Gastrocnemius medialis (tissue), 4 donors: ENCODE measurements at regions not wholly inside any gene's neighbourhood (a gene's known extent, or its start where the extent isn't known, plus 50 kb on each side); places are given as distances from the start of the nearest gene placed in this dataset.
"Not testable (repeated sequence)": the region's sequence is repeated elsewhere in the genome, so short reads cannot be mapped to it uniquely, and the experiment has no call there.

Experiments
- ATAC-seq, 2 donors: fragments of 150-250 bp; one replicate each; pipeline ENCODE4 v1.9.1; 2016
- DNase-seq, 2 donors: peaks; one replicate each; pipeline ENCODE4 v3.0.0-alpha.2; 2019
- H3K27ac ChIP-seq, 4 donors: fragments of 200-600 bp; sonication (generic); 1 replicate in 1 of 4; 2 replicates in 3 of 4; pipeline ENCODE4 v1.5.1; 2016 to 2018; ENCODE audit warnings: mild to moderate bottlenecking in 2 of 4, moderate library complexity in 1 of 4
- H3K27me3 ChIP-seq, 3 donors: fragments of 200-600 bp; sonication (generic) in 2 of 3; 1 replicate in 1 of 3; 2 replicates in 2 of 3; pipeline versions ENCODE4 v1.5.1 to v1.6.0; 2016 to 2019; ENCODE audit warnings: mild to moderate bottlenecking in 1 of 3, moderate library complexity in 1 of 3
- H3K36me3 ChIP-seq, 2 donors: fragments of 200-600 bp; sonication (generic) in 1 of 2; one replicate each; pipeline ENCODE4 v1.5.1; 2017 to 2018
- H3K4me1 ChIP-seq, 2 donors: fragments of 200-600 bp; sonication (generic) in 1 of 2; one replicate each; pipeline ENCODE4 v1.5.1; 2016 to 2017; ENCODE audit warnings: mild to moderate bottlenecking in 2 of 2
- H3K4me3 ChIP-seq, 4 donors: fragments of 200-600 bp; sonication (generic) in 3 of 4; 1 replicate in 1 of 4; 2 replicates in 3 of 4; pipeline ENCODE4 v1.5.1; 2016 to 2019; ENCODE audit warnings: mild to moderate bottlenecking in 2 of 4
- H3K9me3 ChIP-seq, 3 donors: fragments of 200-600 bp; sonication (generic) in 2 of 3; 1 replicate in 1 of 3; 2 replicates in 2 of 3; pipeline ENCODE4 v1.5.1; 2016 to 2019
- CTCF ChIP-seq, 5 experiments: fragments of 450-650 bp in 3 of 5; fragments of 200-600 bp in 2 of 5; sonication (generic) in 2 of 5; IDR thresholded peaks in 4 of 5; conservative IDR thresholded peaks in 1 of 5; 1 replicate in 4 of 5; 2 replicates in 1 of 5; pipeline ENCODE4 v1.5.1; 2016 to 2019; ENCODE audit warnings: antibody characterized with exemption in 5 of 5, mild to moderate bottlenecking in 3 of 5, moderate library complexity in 3 of 5
- POLR2A ChIP-seq, 2 donors: fragments of 450-650 bp; IDR thresholded peaks; one replicate each; pipeline ENCODE4 v1.6.1; 2017; ENCODE audit warnings: antibody characterized with exemption in 2 of 2, mild to moderate bottlenecking in 2 of 2, moderate library complexity in 2 of 2
- in situ Hi-C, 4 donors: fragments of 200-750 bp; cut with MboI; loops; one replicate each; pipeline versions ENCODE4 v1.15.0 to v1.8.0; 2017; ENCODE audit warnings: low sequenced_read_pairs in 4 of 4
- intact Hi-C: fragments of 100-400 bp; cut with DNase I; formaldehyde crosslinking; loops from one replicate; pipeline ENCODE4 v1.15.1; 2023; ENCODE audit warnings: low total_unique reads

- no peak overlapping the region for H3K4me3 ChIP-seq
- H3K36me3 ChIP-seq = no peaks in the 10 kb centered on the region
- intact Hi-C loops = no loop called here
- H3K9me3 ChIP-seq = no peaks in the 10 kb centered on the region
- no peaks in the 10 kb centered on the region for H3K4me1 ChIP-seq
- H3K27me3 ChIP-seq = no peaks in the 10 kb centered on the region
- ATAC-seq (no peak), DNase-seq (no peak)
- in situ Hi-C loops = no loop called here
- TF ChIP-seq CTCF (IDR thresholded peaks at IDR 0.05 in 4 of 5, conservative IDR thresholded peaks at IDR 0.05 in 1 of 5) = no peak
- TF ChIP-seq POLR2A (IDR thresholded peaks at IDR 0.05) = no peak
- no peak overlapping the region for H3K27ac ChIP-seq
Measured at GRCh38 chrX:959595-959994, 252.9 kb downstream of the CRLF2 start.

GRCh38 chrX:955168-955781 lies 257.2 kb downstream of the CRLF2 start:
- ATAC-seq, intact Hi-C loops: not testable (repeated sequence)

GRCh38 chrX:953879-954482 lies 258.5 kb downstream of the CRLF2 start:
- no peak for DNase-seq
- no peaks in the 10 kb centered on the region for H3K4me1 ChIP-seq
- H3K9me3 ChIP-seq = no peaks in the 10 kb centered on the region
- no peak for ATAC-seq
- intact Hi-C loops (no loop called here), in situ Hi-C loops (no loop called here)
- TF ChIP-seq POLR2A (IDR thresholded peaks at IDR 0.05) (no peak), CTCF (IDR thresholded peaks at IDR 0.05 in 4 of 5, conservative IDR thresholded peaks at IDR 0.05 in 1 of 5) (no peak)
- no peaks in the 10 kb centered on the region for H3K27me3 ChIP-seq
- H3K36me3 ChIP-seq = no peaks in the 10 kb centered on the region
- H3K27ac ChIP-seq = no peak overlapping the region
- no peak overlapping the region for H3K4me3 ChIP-seq

More at GRCh38 chrX:955168-955781, 257.2 kb downstream of the CRLF2 start:
- H3K4me3 ChIP-seq, H3K27ac ChIP-seq, H3K27me3 ChIP-seq, DNase-seq, H3K9me3 ChIP-seq, in situ Hi-C loops, H3K36me3 ChIP-seq, H3K4me1 ChIP-seq: not testable (repeated sequence)

- no peak for TF ChIP-seq POLR2A (IDR thresholded peaks at IDR 0.05)
- no peak for TF ChIP-seq CTCF (IDR thresholded peaks at IDR 0.05 in 4 of 5, conservative IDR thresholded peaks at IDR 0.05 in 1 of 5)
- H3K4me1 ChIP-seq = no peaks in the 10 kb centered on the region
- intact Hi-C loops = no loop called here
- no peak overlapping the region for H3K27ac ChIP-seq
- ATAC-seq (no peak), DNase-seq (no peak)
- H3K27me3 ChIP-seq = no peaks in the 10 kb centered on the region
- H3K4me3 ChIP-seq = no peak overlapping the region
- in situ Hi-C loops = no loop called here
- no peaks in the 10 kb centered on the region for H3K9me3 ChIP-seq
- H3K36me3 ChIP-seq = no peaks in the 10 kb centered on the region
Measured at GRCh38 chrX:952816-953215, 259.6 kb downstream of the CRLF2 start.

GRCh38 chrX:947262-947661 lies 265.2 kb downstream of the CRLF2 start:
- H3K27me3 ChIP-seq, H3K4me1 ChIP-seq, H3K27ac ChIP-seq, H3K9me3 ChIP-seq, H3K4me3 ChIP-seq, intact Hi-C loops, ATAC-seq, H3K36me3 ChIP-seq, in situ Hi-C loops, DNase-seq: not testable (repeated sequence)

- intact Hi-C loops = no loop called here
- Histone ChIP-seq H3K4me1 (no peaks in the 10 kb centered on the region), H3K9me3 (no peaks in the 10 kb centered on the region), H3K36me3 (no peaks in the 10 kb centered on the region), H3K27ac (no peak overlapping the region), H3K4me3 (no peak overlapping the region), H3K27me3 (peaks cover 0 to 5% (median 0%) of the 10 kb centered on the region in 3 donors)
- in situ Hi-C loops = no loop called here
- no peak for ATAC-seq
- DNase-seq = no peak
- TF ChIP-seq POLR2A (IDR thresholded peaks at IDR 0.05) (no peak), CTCF (IDR thresholded peaks at IDR 0.05 in 4 of 5, conservative IDR thresholded peaks at IDR 0.05 in 1 of 5) (no peak)
Measured at GRCh38 chrX:943035-943434, 269.4 kb downstream of the CRLF2 start.
